ENCODE measurements at regions not wholly inside any gene's neighbourhood (a gene's known extent, or its start where the extent isn't known, plus 50 kb on each side); places are given as distances from the start of the nearest gene placed in this dataset.

GRCh38 chr3:193778676-193779075, 185.7 kb downstream of the OPA1 start:
- TF ChIP-seq CTCF (conservative IDR thresholded peaks at IDR 0.05; ENCODE audit: low read depth): no peak
- ChIA-PET CTCF (interaction anchor here (0.6 to 4.5 kb wide), 2 partner anchors 358 to 584 kb away, joined by 5 to 56 read pairs; partner anchors contain the start of gene HES1), POLR2A (ENCODE audit: low non-redundant PET) (no interaction called here)

DNA sequence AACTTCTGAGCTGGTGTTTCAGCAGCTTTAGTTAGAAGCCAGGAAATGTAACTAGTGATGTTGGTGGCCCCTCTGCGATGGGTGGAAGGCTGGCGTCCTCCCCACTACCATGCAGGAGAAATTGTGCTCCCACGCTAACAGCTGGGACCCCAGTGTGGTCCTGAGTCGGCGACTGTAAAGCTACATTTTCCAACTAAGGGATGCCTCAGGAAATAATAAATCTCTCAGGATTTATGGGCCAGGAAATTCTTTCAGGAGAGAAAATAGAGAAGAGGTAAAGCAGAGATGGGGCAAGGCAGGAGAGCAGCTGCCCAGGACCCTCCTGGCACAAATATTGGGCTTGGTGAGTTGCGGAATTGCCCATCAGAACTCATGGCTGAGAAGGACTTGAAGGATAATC, 186.9 kb downstream of the OPA1 start:
- POLR2A ChIA-PET (ENCODE audit: low non-redundant PET): interaction anchor here (0.6 kb wide), 1 partner anchor 537 kb away, joined by 3 read pairs; no protein-coding TSS in a partner anchor
- CTCF ChIA-PET: interaction anchor here (0.6 to 4.5 kb wide), 9 partner anchors 21 to 564 kb away, joined by 3 to 56 read pairs (median 5); partner anchors contain the start of gene HES1
- DNase-seq (ENCODE audit: low spot score): no peak
- no peak for TF ChIP-seq CTCF (conservative IDR thresholded peaks at IDR 0.05; ENCODE audit: low read depth)
- no peak overlapping the region for H3K27ac ChIP-seq

More at GRCh38 chr3:193778676-193779075, 185.7 kb downstream of the OPA1 start:
- no peak for DNase-seq (ENCODE audit: low spot score)
- H3K27ac ChIP-seq: no peak overlapping the region

- ChIA-PET POLR2A (ENCODE audit: low non-redundant PET) (interaction anchor here (0.6 to 0.9 kb wide), 3 partner anchors 92 to 537 kb away, joined by 3 to 5 read pairs (median 3); no protein-coding TSS in a partner anchor), CTCF (interaction anchor here (0.5 to 4.5 kb wide), 31 partner anchors 12 to 564 kb away, joined by 3 to 56 read pairs (median 4); partner anchors contain the start of gene HES1)
- DNase-seq (ENCODE audit: low spot score): no peak
- no peak for TF ChIP-seq CTCF (conservative IDR thresholded peaks at IDR 0.05; ENCODE audit: low read depth)
- H3K27ac ChIP-seq: peak overlapping the region; percentile 95
Observed at GRCh38 chr3:193780397-193780796, 187.4 kb downstream of the OPA1 start.

DNA sequence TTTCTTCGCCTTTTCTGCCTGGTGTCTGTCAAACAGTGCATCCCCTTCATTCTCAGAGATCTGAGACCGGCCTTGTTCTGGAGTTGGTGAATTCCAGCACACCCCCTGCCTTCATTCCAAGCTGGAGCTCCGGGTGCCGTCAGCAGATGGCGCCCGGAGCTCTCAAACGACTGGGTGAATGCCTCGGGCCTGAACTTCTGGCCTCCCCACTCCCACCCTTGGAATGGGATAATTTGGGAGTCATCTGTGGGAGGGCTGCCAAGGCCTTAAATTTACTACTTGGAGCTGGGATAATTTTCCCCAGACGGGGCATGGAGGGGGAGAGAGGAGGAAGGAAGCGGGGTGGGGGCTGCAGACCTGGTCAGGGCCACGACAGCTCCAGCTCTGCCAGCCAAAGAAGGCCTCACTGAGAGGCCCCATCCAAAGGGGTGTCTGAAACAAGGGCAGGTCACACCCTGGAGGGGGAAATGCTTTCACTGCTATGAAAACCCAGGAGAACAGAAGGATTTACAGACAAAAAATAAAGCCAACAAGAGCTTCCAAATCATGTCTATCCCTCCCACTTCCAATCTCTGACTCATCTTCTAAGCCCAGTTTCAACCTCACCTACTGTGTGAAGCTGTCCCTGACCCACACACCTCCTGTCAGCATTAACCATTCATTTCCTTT, 187.9 kb downstream of the OPA1 start:
- POLR2A ChIA-PET (ENCODE audit: low non-redundant PET): interaction anchor here (0.7 to 0.9 kb wide), 3 partner anchors 49 to 360 kb away, joined by 3 to 5 read pairs (median 4); no protein-coding TSS in a partner anchor
- H3K27ac ChIP-seq: peak overlapping the region; percentile 95
- CTCF ChIA-PET: interaction anchor here (0.5 to 4.5 kb wide), 43 partner anchors 11 to 563 kb away, joined by 3 to 56 read pairs (median 4); partner anchors contain the start of gene HES1
- TF ChIP-seq CTCF (conservative IDR thresholded peaks at IDR 0.05; ENCODE audit: low read depth): peak; percentile 89
- DNase-seq (ENCODE audit: low spot score): peak; percentile 97

DNA sequence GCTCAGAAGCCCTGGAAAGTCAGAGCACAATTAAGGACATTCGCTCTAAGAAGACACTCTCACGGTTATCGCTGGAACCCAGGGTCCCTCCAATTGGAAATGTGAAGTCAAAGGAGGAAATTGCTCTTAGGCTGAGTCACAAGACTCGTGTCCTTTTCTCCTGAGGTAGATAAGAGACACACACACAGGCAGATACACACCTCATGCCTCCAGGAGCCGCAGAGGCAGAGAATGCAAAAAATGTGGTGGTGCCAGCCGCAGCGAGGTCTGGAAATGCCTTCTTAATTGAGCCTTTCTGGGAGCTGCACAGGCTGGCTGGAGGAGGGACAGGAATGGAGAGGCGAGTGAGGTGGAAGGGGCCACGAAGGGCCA, 189.3 kb downstream of the OPA1 start:
- peak overlapping the region; percentile 95 for H3K27ac ChIP-seq

More for the DNA sequence above, 189.3 kb downstream of the OPA1 start:
- no peak for TF ChIP-seq CTCF (conservative IDR thresholded peaks at IDR 0.05; ENCODE audit: low read depth)
- ChIA-PET CTCF (interaction anchor here (0.6 to 4.5 kb wide), 4 partner anchors 45 to 355 kb away, joined by 3 to 56 read pairs (median 3); partner anchors contain the start of gene HES1), POLR2A (ENCODE audit: low non-redundant PET) (no interaction called here)
- DNase-seq (ENCODE audit: low spot score): peak; percentile 84

Data from RWPE1 (cell line).